Urothelium cell line (cell line): ENCODE measurements at regions not wholly inside any gene's neighbourhood (a gene's known extent, or its start where the extent isn't known, plus 50 kb on each side); places are given as distances from the start of the nearest gene placed in this dataset.

Source experiments
- DNase-seq: peaks from one replicate; pipeline ENCODE4 v3.0.0; 2011; ENCODE audit warnings: low spot score, mixed read lengths
- FAIRE-seq: peaks from 2 replicates; lab custom pipeline; 2011; peaks lifted over from hg19 to GRCh38; lab: Jason Lieb, UNC

DNA sequence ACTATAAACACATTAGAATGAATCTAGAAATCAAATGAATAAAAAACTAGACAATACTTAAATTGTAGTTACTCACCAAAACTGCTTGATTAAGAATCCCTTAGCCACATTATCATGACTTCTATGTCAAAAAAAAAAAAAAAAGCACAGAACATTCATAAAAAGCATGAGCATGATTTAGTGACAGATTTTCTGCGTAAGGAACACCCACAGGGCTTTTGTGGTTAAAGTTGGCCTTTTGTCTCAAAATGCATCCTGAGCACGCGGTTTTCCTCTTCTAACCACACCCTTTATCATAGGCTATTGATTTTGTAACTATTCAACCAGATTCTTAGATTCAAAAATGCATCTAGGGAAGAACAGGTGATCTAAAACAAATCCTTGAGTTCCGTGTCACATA lies 334.0 kb upstream of the NR2F2 start:
- peak; percentile 13 for DNase-seq
- FAIRE-seq, result no peak

DNA sequence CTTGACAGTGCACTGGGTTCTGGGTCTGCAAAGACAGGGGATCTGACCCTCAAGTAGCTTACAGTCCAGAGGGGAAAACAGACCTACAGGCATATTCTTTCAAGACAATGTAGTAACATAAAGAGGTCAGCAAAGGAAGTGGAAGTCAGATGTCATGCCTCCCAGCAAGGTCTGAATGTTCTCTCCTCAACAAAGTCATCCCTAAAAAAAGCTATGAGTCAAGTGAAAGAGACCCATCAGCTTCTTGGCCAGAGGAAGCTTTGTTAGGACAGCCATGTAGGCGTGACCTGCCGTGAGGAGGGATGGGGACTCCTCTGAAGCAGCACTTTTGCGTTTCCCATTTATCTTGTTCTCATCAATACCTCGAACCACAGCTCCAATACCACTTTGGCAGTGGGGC lies 331.6 kb upstream of the NR2F2 start:
- no peak for DNase-seq
- FAIRE-seq, result no peak

DNA sequence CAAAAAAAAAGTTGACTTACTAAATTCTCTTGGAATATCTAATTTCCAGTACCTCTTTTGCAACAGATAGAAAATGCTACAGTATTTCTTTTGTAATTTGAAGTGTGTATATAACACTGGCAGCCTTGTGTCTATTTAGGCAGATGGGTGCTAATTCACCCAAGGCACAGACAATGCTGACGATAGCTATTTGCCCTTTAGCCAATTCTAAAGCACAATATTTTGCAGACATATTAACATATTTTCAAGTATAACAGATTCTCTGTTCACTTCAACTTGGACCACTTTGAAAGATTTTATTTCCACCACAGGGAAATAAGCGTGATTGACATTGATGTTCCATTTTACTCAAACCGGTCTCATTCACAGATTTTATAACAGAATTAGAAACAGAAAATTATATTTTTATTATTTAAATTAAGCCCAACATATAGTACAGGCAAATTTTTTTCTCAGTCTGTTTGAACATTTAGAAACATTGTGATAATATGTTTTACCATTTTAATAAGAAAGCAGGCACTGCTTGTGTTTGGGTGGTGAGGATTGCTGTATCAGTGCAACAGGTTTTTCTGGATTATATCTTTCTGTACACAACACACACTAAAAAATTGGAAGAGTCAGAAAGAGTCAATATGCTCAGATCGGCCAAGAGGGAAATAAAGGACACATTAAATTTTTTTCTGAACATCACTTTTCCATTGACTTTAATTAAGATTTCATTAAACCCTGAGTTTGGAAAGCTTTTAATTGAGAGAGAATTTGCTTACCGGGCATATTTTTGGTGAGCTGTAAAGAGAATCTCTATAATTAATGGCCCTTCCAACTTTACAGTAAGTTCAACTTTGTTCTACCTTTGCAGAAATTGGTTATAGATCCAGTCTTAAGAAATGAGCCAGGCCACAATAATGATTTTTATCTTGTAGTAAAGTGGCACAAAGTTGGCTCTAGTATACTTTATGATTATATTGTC lies 327.3 kb upstream of the NR2F2 start:
- DNase-seq (no peak), FAIRE-seq (no peak)

DNA sequence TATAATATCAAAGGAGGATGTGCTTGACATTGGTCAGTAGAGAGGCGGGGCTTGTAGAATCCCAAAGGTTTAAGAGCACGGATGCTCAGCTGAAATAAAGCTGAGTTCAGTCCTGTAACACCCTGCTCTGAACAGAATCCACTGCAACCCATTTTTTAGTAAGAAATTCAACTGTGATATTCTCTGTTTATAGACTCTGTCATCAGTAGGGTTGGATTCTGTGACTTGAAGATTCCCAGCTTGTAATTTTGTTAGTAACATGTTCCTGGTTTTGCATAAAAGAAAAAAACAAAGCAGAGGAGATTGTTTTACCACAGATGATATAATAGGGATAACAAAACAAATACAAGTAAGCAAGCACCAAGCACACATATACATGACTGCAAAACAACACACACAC lies 324.6 kb upstream of the NR2F2 start:
- FAIRE-seq (no peak), DNase-seq (no peak)

DNA sequence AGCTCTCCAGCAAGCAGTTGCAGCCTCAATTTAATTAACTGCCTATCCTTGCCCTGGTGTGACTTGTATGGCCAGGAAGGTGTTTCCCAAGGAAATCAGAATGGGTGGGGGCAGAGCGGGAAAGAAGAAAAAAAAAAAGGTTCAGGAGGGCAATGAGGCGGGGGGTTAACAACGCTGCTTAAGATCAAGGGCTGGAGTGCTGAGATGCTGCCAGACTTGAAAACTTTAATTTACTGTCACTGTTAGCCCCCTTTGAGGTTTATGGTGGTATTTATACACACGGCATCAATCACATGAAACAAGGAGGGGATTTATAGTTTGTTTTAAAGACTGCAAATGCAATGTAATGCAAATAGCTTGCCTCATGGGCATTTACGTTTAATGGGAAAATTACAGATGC lies 319.4 kb upstream of the NR2F2 start:
- DNase-seq (no peak), FAIRE-seq (no peak)

DNA sequence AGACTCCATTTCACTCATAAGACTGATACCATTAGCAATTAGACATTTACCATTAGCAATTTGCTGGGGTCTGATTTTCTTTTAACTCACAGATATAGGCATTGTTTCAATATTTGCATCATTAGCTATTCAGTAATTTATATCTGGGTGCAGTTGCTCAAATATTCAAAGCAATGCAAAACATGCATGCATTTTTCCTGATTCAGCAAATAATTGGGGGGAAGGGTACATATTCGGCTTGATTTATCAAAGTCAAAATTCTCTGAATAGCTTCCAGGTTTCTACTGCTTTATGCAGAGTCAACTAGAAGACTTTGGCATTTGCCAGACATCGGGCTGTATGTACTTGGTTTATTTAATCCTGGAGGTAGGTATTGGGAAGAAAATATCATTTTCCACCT lies 315.6 kb upstream of the NR2F2 start:
- no peak for DNase-seq
- no peak for FAIRE-seq

DNA sequence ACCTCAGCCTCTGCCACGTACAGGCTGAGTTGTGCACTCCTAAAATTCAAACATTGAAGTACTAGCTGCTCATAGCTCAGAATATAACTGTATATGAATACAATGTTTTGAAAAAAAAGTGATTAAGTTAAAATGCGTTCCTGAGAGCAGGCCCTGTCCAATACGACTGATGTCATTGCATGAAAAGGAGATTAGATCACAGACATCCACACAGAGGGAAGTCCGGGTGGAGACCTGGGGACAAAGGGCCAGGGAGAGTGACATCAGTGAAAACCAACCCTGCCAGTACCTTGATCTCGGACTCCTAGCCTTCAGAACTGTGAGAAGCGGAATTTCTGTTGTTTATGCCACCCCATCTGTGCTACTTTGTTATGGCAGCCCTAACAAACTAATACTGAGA lies 311.4 kb upstream of the NR2F2 start:
- DNase-seq (no peak), FAIRE-seq (no peak)

DNA sequence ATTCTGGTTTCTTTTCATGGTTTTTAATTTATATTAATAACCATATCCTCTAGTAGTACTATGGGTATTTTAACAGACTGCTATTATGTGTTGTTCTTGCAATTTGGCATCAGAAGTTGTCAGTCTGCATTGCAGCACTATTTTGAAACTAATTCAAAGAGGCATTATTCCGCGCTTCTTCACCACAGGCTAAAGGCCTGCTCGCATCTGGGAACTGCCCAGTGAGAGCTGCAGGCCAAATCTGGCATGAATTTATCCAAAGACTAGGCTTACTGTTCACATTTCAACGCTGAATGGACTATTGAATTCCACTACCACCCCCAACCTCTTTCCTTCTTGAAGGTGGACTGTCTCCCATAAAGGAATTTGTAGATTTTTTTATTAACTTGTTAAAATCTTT lies 310.4 kb upstream of the NR2F2 start:
- no peak for FAIRE-seq
- no peak for DNase-seq

DNA sequence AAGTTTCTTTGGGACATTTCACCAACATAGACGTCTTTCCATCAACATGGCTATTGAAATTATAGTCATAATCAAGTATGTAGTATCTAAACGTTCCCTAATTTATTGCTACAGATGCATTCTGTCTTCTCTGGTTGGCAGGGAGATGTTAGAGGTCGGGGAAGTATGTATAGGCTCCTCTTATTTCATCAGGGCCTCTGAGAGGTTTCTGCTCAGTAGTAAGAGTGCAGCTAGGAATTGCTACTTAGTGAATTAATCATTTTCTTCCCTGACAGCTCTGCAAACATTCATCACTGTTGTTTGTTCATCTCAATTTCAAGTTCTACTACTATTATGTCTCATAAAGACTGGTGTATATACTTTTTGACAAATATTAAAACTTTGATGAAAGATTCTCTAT lies 309.7 kb upstream of the NR2F2 start:
- no peak for FAIRE-seq

DNA sequence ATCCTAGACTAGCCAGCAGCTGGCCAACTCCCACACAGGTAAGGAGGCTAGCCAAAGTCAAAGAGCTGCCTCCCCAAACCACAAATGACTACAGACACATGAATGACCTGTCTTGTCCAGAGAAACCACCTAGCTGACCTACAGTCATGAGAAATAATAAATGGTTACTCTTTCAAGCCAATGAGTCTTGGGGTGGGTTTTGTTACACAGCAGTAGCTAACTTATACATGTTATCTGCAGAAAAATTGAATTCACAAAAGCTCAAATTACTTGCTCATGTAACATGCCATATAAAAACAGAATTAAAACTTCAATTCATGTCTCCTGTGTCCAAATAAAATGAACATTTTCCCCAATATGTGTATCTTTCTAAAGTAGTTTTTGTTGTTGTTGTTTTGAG lies 307.4 kb upstream of the NR2F2 start:
- DNase-seq, result no peak
- FAIRE-seq, result no peak

More for the DNA sequence above, 309.7 kb upstream of the NR2F2 start:
- DNase-seq, result no peak

DNA sequence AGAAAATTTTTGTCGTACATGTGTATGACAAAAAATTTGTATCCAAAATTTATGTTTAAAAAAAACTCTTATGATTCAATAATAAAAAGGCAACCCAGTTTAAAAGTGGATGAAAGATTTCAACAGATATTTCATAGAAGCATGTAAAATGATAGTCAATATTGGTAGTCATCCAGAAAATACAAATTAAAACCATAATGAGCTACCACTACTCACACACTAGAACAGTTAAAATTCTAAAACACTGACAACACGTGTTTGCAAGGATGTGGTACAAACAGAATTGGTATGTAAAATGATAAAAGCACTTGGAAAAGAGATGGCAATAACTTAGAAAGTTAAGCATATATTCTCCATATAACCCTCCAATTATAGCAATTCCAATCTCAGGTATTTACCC lies 303.0 kb upstream of the NR2F2 start:
- DNase-seq (no peak), FAIRE-seq (no peak)

DNA sequence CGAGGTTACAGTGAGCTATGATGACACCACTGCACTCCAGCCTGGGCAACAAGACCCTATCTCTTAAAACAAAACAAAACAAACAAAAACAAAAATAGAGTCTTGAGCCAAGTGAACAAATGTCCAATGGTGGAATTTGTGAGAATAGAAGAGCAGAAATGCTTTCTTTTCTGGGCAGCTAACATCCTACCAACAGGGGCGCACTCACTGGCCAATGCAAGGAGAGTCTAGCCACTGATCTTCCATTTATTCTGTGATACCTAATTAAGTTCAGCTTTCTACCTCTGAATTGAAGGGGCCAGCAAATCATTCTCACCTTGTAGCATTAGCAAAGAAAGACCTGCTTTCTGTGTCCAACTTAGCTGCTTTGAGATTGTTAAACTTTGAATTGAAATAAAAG lies 301.9 kb upstream of the NR2F2 start:
- no peak for FAIRE-seq
- no peak for DNase-seq

DNA sequence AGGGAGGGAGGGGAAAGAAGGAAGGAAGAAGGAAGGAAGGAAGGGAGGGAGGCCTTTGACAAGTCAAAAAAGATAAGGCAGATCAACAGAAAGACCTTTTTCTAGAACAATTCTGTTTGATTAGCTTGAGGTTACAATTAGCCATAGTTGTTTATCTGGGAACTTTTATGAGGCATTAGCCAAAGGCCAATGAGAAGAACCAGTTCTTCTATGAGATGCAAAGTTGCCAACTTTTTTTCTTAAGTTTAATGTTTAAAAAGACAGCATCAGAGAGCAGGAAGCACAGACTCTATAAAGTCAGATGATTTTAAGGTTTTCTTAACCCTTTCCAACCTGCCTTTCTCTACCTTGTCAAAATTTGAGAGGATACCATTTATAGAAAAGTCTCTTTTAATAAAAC lies 301.3 kb upstream of the NR2F2 start:
- DNase-seq (no peak), FAIRE-seq (no peak)

DNA sequence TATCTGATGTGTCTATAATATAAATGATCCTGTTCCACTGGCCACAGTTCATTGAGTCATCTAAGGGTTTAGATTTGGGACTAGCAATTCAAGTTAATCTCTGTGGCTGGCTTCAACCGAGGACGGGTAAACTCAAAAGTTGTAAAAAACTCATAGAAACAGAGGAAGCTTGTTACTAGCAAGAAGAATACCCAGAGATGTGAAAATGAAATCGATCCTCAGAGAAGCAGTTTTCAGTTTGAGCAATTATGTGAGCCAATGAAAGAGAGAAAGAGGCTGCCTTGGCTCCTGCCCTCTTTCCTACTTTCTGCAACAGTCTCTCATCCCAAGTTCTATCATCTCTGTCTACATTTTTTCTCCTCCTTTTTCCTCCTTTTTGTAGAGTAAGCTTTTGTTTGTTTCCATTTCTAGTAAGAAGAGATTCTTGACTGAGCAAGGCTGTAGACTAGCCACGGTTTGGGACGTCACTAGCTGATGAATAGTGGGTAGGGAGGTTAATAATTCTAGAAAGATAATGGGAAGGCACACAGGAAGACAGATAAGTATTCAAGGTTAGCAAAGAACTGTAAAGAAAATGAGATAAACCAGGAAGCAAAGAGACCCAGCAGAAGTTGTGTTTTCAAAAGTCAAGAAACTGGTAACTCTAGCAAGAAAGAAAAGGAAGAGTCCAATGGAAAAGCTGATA lies 298.9 kb upstream of the NR2F2 start:
- DNase-seq, result no peak
- no peak for FAIRE-seq

DNA sequence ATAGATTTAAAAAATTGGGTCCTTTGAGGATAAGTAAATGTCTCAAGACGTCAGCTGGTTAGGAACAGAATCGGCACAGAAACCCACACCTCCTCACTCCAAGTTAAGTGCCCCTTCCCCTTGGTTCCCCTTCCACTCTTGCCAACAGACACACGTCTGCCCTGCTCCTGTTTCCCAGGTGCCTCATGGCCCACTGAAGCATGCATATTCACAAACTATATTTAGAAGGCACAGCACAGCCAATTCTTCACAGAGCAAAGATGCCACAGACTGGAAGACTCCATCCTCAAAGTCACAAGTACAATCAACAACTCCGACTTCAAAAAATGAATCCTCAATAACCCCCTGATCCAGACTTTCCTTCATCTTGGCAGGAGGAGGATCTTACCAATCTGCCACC lies 295.4 kb upstream of the NR2F2 start:
- DNase-seq, result no peak
- FAIRE-seq, result no peak

DNA sequence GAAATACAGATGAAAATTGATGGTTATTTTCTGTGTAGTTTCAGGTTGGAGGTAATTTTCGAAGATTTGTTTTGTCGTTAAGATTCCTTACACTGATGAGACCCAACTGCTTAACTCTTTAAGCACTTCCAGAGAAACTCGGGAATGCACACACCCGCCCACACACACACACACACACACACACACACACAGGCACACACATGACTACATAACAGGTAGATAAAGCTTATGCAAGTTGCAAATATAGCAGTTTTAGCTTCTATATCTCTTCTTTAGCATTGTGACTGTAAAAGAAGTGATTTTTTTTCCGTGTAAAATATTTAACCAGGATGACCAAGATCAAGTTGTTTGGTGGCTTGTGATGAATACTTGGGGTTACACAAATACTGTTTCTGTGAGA lies 294.9 kb upstream of the NR2F2 start:
- FAIRE-seq, result no peak

DNA sequence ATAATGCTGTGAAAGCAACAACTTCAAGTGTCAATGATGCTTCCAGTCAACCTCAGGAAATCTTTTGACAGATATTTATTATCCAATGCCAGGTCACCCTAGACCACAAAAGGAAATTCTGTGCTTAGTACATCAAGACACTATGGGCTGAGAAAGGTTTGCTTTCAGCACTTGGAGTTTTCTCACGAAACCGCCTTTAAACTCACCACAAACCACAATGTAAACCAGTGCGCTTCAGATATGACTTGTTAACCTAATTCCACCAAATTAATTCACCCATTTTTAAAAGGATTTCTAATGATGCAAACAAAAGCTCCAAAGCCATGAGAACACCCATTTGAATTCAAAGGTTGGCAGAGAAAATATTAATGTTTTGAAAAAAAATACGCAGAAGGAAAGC lies 292.9 kb upstream of the NR2F2 start:
- FAIRE-seq (no peak), DNase-seq (no peak)

More for the DNA sequence above, 294.9 kb upstream of the NR2F2 start:
- no peak for DNase-seq

DNA sequence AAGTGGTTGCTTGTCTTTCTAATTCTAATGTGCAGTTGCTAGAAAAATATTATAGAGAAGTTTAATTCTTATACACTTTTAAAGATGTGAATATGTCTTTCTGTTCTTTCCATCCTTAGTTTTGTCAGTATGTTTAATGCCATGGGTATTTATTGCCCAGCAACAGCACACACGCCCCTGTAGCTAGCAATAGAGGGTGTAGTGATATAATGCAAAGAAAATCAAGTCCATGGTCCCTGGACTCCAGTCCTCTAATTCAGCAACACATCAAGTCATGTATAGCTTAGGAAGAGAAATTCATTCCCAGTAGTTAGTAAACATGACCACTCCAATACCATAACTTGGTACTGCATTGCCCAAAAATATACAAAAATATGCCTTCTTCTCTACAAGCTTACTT lies 292.4 kb upstream of the NR2F2 start:
- FAIRE-seq (no peak), DNase-seq (no peak)

DNA sequence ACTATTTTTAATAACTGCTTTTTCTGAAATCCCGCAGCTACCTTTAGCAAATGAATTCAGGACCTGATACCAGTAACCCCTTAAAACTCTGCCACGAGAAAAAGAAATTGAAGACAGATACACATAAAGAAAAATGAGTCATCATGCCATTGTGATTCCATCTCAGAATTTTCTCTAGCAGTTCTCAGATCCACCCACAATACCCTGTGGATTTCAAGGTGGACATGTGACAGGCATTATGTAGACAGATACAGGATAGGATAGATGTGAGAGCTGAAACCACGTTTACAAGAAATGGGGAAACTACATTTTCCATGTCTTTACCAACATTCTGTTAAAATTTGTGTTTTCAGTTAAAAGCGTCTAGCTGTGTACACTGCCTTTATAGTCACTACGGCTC lies 291.9 kb upstream of the NR2F2 start:
- DNase-seq (no peak), FAIRE-seq (no peak)

DNA sequence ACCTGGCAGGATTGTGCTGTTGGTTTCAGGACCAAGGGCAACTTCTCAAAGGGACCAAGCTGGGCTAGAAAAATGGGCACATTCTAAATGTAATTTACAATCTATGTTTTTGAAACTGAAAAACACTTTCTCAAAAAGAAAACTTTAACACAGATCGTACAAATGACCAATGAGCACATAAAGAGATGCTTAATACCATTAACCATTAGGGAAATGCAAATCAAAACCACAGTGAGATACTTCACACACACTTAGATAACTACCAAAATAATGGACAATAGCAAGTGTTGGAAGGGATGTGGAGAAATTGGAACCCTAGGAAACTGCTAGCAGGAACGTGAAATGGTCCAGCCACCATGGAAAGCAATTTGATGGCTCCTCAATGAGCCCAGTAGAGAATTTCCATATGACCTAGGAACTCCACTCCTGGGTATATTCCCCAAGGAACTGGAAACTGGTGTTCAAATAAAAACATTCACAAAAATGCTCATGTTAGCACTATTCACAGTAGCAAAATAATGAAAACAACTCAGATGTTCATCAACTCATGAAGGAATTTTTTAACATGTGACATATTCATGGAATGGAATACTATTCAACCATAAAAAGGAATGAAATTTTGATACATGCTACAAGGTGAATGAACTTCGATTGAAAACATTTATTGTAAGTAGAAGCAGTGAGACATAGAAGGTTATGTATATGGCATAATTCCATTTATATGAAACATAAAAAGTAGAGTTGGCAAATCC lies 288.3 kb upstream of the NR2F2 start:
- no peak for FAIRE-seq
- no peak for DNase-seq

DNA sequence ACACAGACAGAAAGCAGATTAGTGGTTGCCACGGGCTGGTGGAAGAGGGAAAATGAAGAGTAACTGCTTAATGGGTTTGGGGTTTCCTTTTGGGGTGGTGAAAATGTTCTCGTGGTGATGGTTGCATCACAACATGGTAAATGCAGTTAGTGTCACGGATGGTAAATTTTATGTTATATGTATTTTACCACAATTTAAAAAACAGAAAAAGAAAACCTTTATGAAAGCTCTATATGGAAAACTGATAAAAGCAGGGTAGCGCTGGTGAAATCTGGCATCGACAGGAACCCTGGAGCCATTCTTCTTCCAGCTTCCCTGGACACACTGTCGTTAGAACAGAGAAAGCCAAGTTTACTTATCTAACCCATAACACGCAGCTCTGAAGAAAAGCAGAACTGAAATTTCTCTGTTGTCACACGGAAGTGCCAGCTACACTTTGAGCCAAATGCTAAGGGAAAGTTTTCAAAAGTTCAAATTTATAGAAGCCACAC lies 287.7 kb upstream of the NR2F2 start:
- FAIRE-seq (no peak), DNase-seq (no peak)
